HCT116 (cell line): ENCODE measurements at regions not wholly inside any gene's neighbourhood (a gene's known extent, or its start where the extent isn't known, plus 50 kb on each side); places are given as distances from the start of the nearest gene placed in this dataset.

ENCODE experiments used
- ATAC-seq: fragments of 200-7000 bp; cut with Tn5 transposase; 2 replicates; pipeline ENCODE4 v1.9.1; 2020; ENCODE audit warnings: mild to moderate bottlenecking, moderate library complexity
- BruUV-seq: library from RNA; stranded (reverse); fragments of 400-500 nt; replicated peaks from 2 replicates; lab custom pipeline; 2021; lab: Mats Ljungman, UMichigan
- CTCF ChIA-PET: fragments of 300-600 bp; sonication (Branson Sonifier 250); formaldehyde crosslinking; loops from one replicate; lab custom pipeline; 2021; ENCODE audit warnings: antibody characterized with exemption; lab: Charles Lee
- POLR2A ChIA-PET: fragments of 300-600, 350-600 bp; sonication (Branson Sonifier 250); formaldehyde crosslinking; loops from one replicate; lab custom pipeline; 2021; ENCODE audit warnings: antibody characterized with exemption; lab: Charles Lee
- RAD21 ChIA-PET, 2 experiments: fragments of 300-600 bp; sonication (Branson Sonifier 250); formaldehyde crosslinking; loops; one replicate each; lab custom pipeline; 2023; ENCODE audit warnings: low total read pairs in 2 of 2; ENCODE audit not compliant: uncharacterized antibody in 2 of 2, unreplicated experiment in 2 of 2, low non-redundant PET in 1 of 2; lab: Charles Lee
- DNase-seq: peaks from one replicate; pipeline ENCODE4 v3.0.0-alpha.2; 2010; ENCODE audit warnings: low read depth, low spot score
- H2AFZ ChIP-seq: fragments of 200-600 bp; shearing (Covaris generic), sonication (generic); 2 replicates; pipeline ENCODE4 v1.6.1; 2017; ENCODE audit warnings: low read depth, mixed run types, mixed read lengths, antibody characterized with exemption, low read length; ENCODE audit not compliant: poor library complexity, severe bottlenecking
- H3K27ac ChIP-seq: 2 replicates; pipeline ENCODE4 v1.5.1; 2012; ENCODE audit warnings: low read depth, low read length
- H3K27me3 ChIP-seq: fragments of 200-600 bp; sonication (generic); 2 replicates; pipeline ENCODE4 v1.6.1; 2016; ENCODE audit warnings: mixed run types, low read length, mixed read lengths; ENCODE audit not compliant: insufficient read depth
- H3K36me3 ChIP-seq, 2 experiments: fragments of 200-500 bp in 1 of 2; fragments of 200-600 bp in 1 of 2; sonication (Bioruptor generic) in 1 of 2; sonication (generic) in 1 of 2; 2 replicates each; pipeline versions ENCODE4 v1.5.1 to v1.6.1; 2014 to 2016; ENCODE audit warnings: low read length in 2 of 2, inconsistent platforms in 1 of 2, mixed read lengths in 1 of 2, mixed run types in 1 of 2; ENCODE audit not compliant: insufficient read depth in 2 of 2, control insufficient read depth in 1 of 2
- H3K4me1 ChIP-seq, 2 experiments: fragments of 200-600 bp in 1 of 2; sonication (generic) in 1 of 2; 2 replicates each; pipeline versions ENCODE4 v1.5.1 to v1.6.1; 2012 to 2017; ENCODE audit warnings: low read length in 2 of 2, inconsistent platforms in 1 of 2, mild to moderate bottlenecking in 1 of 2, mixed read lengths in 1 of 2, mixed run types in 1 of 2, moderate library complexity in 1 of 2; ENCODE audit not compliant: insufficient read depth in 2 of 2, control insufficient read depth in 1 of 2
- H3K4me2 ChIP-seq: fragments of 200-600 bp; sonication (generic); 2 replicates; pipeline ENCODE4 v1.6.1; 2017; ENCODE audit warnings: mixed run types, low read length, mixed read lengths
- H3K4me3 ChIP-seq, 2 experiments: fragments of 200-600 bp in 1 of 2; sonication (generic) in 1 of 2; replicated peaks in 1 of 2; 2 replicates each; pipeline ENCODE4 v1.5.1; 2011 to 2016; ENCODE audit warnings: low read length in 2 of 2, control low read depth in 1 of 2, low read depth in 1 of 2, mild to moderate bottlenecking in 1 of 2, mixed read lengths in 1 of 2, mixed run types in 1 of 2
- H3K79me2 ChIP-seq: fragments of 200-600 bp; sonication (generic); 2 replicates; pipeline ENCODE4 v1.6.1; 2017; ENCODE audit warnings: mild to moderate bottlenecking, mixed run types, low read length, moderate library complexity, mixed read lengths; ENCODE audit not compliant: insufficient read depth
- H3K9ac ChIP-seq: fragments of 200-600 bp; sonication (generic); 2 replicates; pipeline ENCODE4 v1.6.1; 2016; ENCODE audit warnings: low read length, mixed read lengths
- H3K9me2 ChIP-seq: fragments of 200-600 bp; sonication (generic), shearing (Covaris generic); 2 replicates; pipeline ENCODE4 v1.6.1; 2017; ENCODE audit warnings: mixed run types, mild to moderate bottlenecking, moderate library complexity; ENCODE audit not compliant: insufficient read depth
- H3K9me3 ChIP-seq, 2 experiments: fragments of 200-500 bp in 1 of 2; fragments of 200-600 bp in 1 of 2; sonication (Bioruptor generic) in 1 of 2; sonication (generic) in 1 of 2; 2 replicates each; pipeline ENCODE4 v1.6.1; 2014 to 2017; ENCODE audit warnings: low read length in 2 of 2, mixed read lengths in 2 of 2, inconsistent platforms in 1 of 2, low read depth in 1 of 2, mild to moderate bottlenecking in 1 of 2, mixed run types in 1 of 2, moderate library complexity in 1 of 2; ENCODE audit not compliant: control insufficient read depth in 1 of 2, insufficient read depth in 1 of 2
- H4K20me1 ChIP-seq: fragments of 200-600 bp; sonication (generic), shearing (Covaris generic); 2 replicates; pipeline ENCODE4 v1.6.1; 2017; ENCODE audit warnings: mixed run types, mild to moderate bottlenecking, moderate library complexity; ENCODE audit not compliant: insufficient read depth
- CEBPB ChIP-seq: IDR thresholded peaks from 2 replicates; pipeline ENCODE4 v1.6.1; 2012; ENCODE audit warnings: low read depth
- CTCF ChIP-seq, 3 experiments: fragments of 200-600 bp in 1 of 3; sonication (generic) in 1 of 3; IDR thresholded peaks in 2 of 3; conservative IDR thresholded peaks in 1 of 3; 2 replicates each; pipeline ENCODE4 v1.5.1; 2012 to 2017; ENCODE audit warnings: low read depth in 2 of 3, low read length in 2 of 3, antibody characterized with exemption in 1 of 3, borderline replicate concordance in 1 of 3, control low read depth in 1 of 3, mild to moderate bottlenecking in 1 of 3, mixed read lengths in 1 of 3, mixed run types in 1 of 3, moderate library complexity in 1 of 3; ENCODE audit not compliant: insufficient read depth in 1 of 3
- EZH2 ChIP-seq: fragments of 200-600 bp; sonication (generic); IDR thresholded peaks from 2 replicates; pipeline ENCODE4 v1.6.1; 2017; ENCODE audit warnings: antibody characterized with exemption, mixed run types
- FOSL1 ChIP-seq: IDR thresholded peaks from 2 replicates; pipeline ENCODE4 v1.6.1; 2012; ENCODE audit warnings: low read depth
- MAX ChIP-seq: IDR thresholded peaks from 2 replicates; pipeline ENCODE4 v1.6.1; 2012
- POLR2AphosphoS5 ChIP-seq: IDR thresholded peaks from 2 replicates; pipeline ENCODE4 v1.6.1; 2011; ENCODE audit warnings: mild to moderate bottlenecking, low read depth, low read length, moderate library complexity
- REST ChIP-seq: IDR thresholded peaks from 2 replicates; pipeline ENCODE4 v1.6.1; 2012; ENCODE audit warnings: low read depth
- SIN3A ChIP-seq: IDR thresholded peaks from 2 replicates; pipeline ENCODE4 v1.6.1; 2012; ENCODE audit warnings: low read depth
- SRF ChIP-seq: IDR thresholded peaks from 2 replicates; pipeline ENCODE4 v1.6.1; 2012; ENCODE audit warnings: low read depth
- TCF7L2 ChIP-seq: IDR thresholded peaks from 2 replicates; pipeline ENCODE4 v1.7.0; 2011; ENCODE audit warnings: borderline replicate concordance, inconsistent platforms; ENCODE audit not compliant: insufficient read depth, insufficient read length; ENCODE audit errors: extremely low read depth
- YY1 ChIP-seq: IDR thresholded peaks from 2 replicates; pipeline ENCODE4 v1.6.1; 2011; ENCODE audit warnings: low read length, low read depth, moderate library complexity, mild to moderate bottlenecking; ENCODE audit not compliant: insufficient replicate concordance; ENCODE audit errors: extremely low read depth
- ZBTB33 ChIP-seq: IDR thresholded peaks from 2 replicates; pipeline ENCODE4 v1.6.1; 2011; ENCODE audit warnings: mild to moderate bottlenecking, low read length, moderate library complexity; ENCODE audit not compliant: insufficient replicate concordance; ENCODE audit errors: extremely low read depth
- ZFX ChIP-seq: fragments of 450-650 bp; IDR thresholded peaks from 2 replicates; pipeline ENCODE4 v1.6.1; 2017
- ZNF274 ChIP-seq: fragments of 200-500 bp; sonication (Bioruptor generic); IDR thresholded peaks from 2 replicates; pipeline ENCODE4 v1.6.1; 2014; ENCODE audit warnings: mild to moderate bottlenecking, low read depth, low read length, inconsistent platforms
- intact Hi-C: fragments of 100-400 bp; cut with micrococcal nuclease; formaldehyde crosslinking; loops from 2 replicates; pipeline ENCODE4 v1.10.0; 2022

- ChIA-PET POLR2A (no interaction called here), CTCF (no interaction called here), RAD21 (no interaction called here)
- no peaks in the 10 kb centered on the region for H3K9me2 ChIP-seq
- no peak overlapping the region for H2AFZ ChIP-seq
- DNase-seq (no peak), ATAC-seq (no peak)
- no peaks in the 10 kb centered on the region for H3K36me3 ChIP-seq
- H3K9ac ChIP-seq = no peak overlapping the region
- no peak overlapping the region for H3K27ac ChIP-seq
- intact Hi-C loops = no loop called here
- BruUV-seq = no TSS peak
- H3K4me3 ChIP-seq = no peak overlapping the region
- peaks cover 4 to 16% of the 10 kb centered on the region in 2 experiments; a peak in 1 of 4 replicates for H3K9me3 ChIP-seq
- no peaks in the 10 kb centered on the region for H4K20me1 ChIP-seq
- H3K4me1 ChIP-seq = no peaks in the 10 kb centered on the region
- TF ChIP-seq REST (no peak), ZBTB33 (no peak), POLR2AphosphoS5 (no peak), EZH2 (no peak), CTCF (IDR thresholded peaks at IDR 0.05 in 2 of 3, conservative IDR thresholded peaks at IDR 0.05 in 1 of 3; ENCODE audit: borderline replicate concordance in 1 of 3, insufficient read depth in 1 of 3, low read depth in 2 of 3, low read length in 2 of 3) (no peak), SRF (no peak), ZFX (no peak), YY1 (no peak), FOSL1 (no peak), CEBPB (no peak), SIN3A (no peak), ZNF274 (no peak), TCF7L2 (no peak), MAX (no peak)
- no peaks in the 10 kb centered on the region for H3K79me2 ChIP-seq
- no peak overlapping the region for H3K4me2 ChIP-seq
- H3K27me3 ChIP-seq = no peaks in the 10 kb centered on the region
These were observed 329.8 kb upstream of the FOXG1 start for GRCh38 chr14:28436821-28437220.
